Spleen (tissue), 7 donors: ENCODE measurements at regions not wholly inside any gene's neighbourhood (a gene's known extent, or its start where the extent isn't known, plus 50 kb on each side); places are given as distances from the start of the nearest gene placed in this dataset.

Experiments used
- CTCF ChIP-seq, 11 experiments: fragments of 200-600 bp in 7 of 11; fragments of 450-650 bp in 4 of 11; sonication (generic) in 4 of 11; IDR thresholded peaks in 8 of 11; conservative IDR thresholded peaks in 3 of 11; 1 replicate in 7 of 11; 2 replicates in 4 of 11; pipeline versions ENCODE4 v1.4.0 to v1.8.0; 2016 to 2021; ENCODE audit warnings: antibody characterized with exemption in 11 of 11, inconsistent platforms in 4 of 11, mild to moderate bottlenecking in 1 of 11
- POLR2A ChIP-seq, 3 donors: fragments of 450-650 bp; IDR thresholded peaks; one replicate each; pipeline ENCODE4 v1.5.1; 2017; ENCODE audit warnings: antibody characterized with exemption in 3 of 3, mild to moderate bottlenecking in 1 of 3
- POLR2AphosphoS5 ChIP-seq, 3 donors: sonication (generic); formaldehyde crosslinking; IDR thresholded peaks; one replicate each; pipeline ENCODE4 v1.5.1; 2017; ENCODE audit warnings: antibody characterized with exemption in 3 of 3
- donor health status: DM: no; HTN: no; CAD: no; lungs with moderate emphysema.
- donor health status: DM: no; HTN: no; CAD: no.
- donor health status: DM: no; HTN: no; CAD: no.

GRCh38 chr9:89850631-89851325 lies 246.0 kb downstream of the GADD45G start:
- TF ChIP-seq CTCF (IDR thresholded peaks at IDR 0.05 in 8 of 11, conservative IDR thresholded peaks at IDR 0.05 in 3 of 11) (no peak), POLR2AphosphoS5 (IDR thresholded peaks at IDR 0.05) (no peak), POLR2A (IDR thresholded peaks at IDR 0.05) (no peak)
